Activated T-helper 2 cell treated with anti-CD3 and anti-CD28 coated beads, Interferon-gamma antibody, Interleukin-2, Interleukin-4, amounts not matched to agents 10 μg/mL and 5 μg/mL and 100 μg/mL, durations not matched to agents 14 hours and 24 hours and 36 hours (primary cell): ENCODE measurements at regions not wholly inside any gene's neighbourhood (a gene's known extent, or its start where the extent isn't known, plus 50 kb on each side); places are given as distances from the start of the nearest gene placed in this dataset.
"Not testable (repeated sequence)": the region's sequence is repeated elsewhere in the genome, so short reads cannot be mapped to it uniquely, and the experiment has no call there.

Experiments
- DNase-seq: peaks from one replicate; pipeline ENCODE4 v3.0.0; 2021; ENCODE audit warnings: low spot score
- H3K27ac Mint-ChIP-seq: one replicate; pipeline ENCODE4 v1.8.0; 2021; ENCODE audit warnings: mixed read lengths
- H3K27me3 Mint-ChIP-seq: one replicate; pipeline ENCODE4 v1.8.0; 2021; ENCODE audit warnings: low read depth, mixed read lengths
- H3K36me3 Mint-ChIP-seq: one replicate; pipeline ENCODE4 v1.8.0; 2021; ENCODE audit warnings: low read depth, mixed read lengths
- H3K4me1 Mint-ChIP-seq: one replicate; pipeline ENCODE4 v1.8.0; 2021; ENCODE audit warnings: low read depth, mixed read lengths
- H3K4me3 Mint-ChIP-seq: one replicate; pipeline ENCODE4 v1.8.0; 2021; ENCODE audit warnings: low read depth, mild to moderate bottlenecking, moderate library complexity, mixed read lengths
- H3K9me3 Mint-ChIP-seq: one replicate; pipeline ENCODE4 v1.8.0; 2021; ENCODE audit warnings: mixed read lengths
- intact Hi-C: fragments of 100-400 bp; cut with micrococcal nuclease; formaldehyde crosslinking; loops from one replicate; pipeline ENCODE4 v1.15.1; 2023

GRCh38 chr4:66115231-66115630 lies 444.9 kb upstream of the EPHA5 start:
- H3K36me3 Mint-ChIP-seq, intact Hi-C loops, H3K27ac Mint-ChIP-seq, H3K27me3 Mint-ChIP-seq, DNase-seq, H3K4me3 Mint-ChIP-seq, H3K4me1 Mint-ChIP-seq: not testable (repeated sequence)
- peaks cover 37% of the 10 kb centered on the region for H3K9me3 Mint-ChIP-seq

GRCh38 chr4:66108898-66109297 lies 438.6 kb upstream of the EPHA5 start:
- Mint-ChIP-seq H3K27ac (no peak overlapping the region), H3K4me1 (no peaks in the 10 kb centered on the region), H3K27me3 (no peaks in the 10 kb centered on the region), H3K4me3 (no peak overlapping the region), H3K36me3 (no peaks in the 10 kb centered on the region), H3K9me3 (peaks cover 35% of the 10 kb centered on the region)
- intact Hi-C loops, result no loop called here
- no peak for DNase-seq

- Mint-ChIP-seq H3K36me3 (no peaks in the 10 kb centered on the region), H3K27me3 (no peaks in the 10 kb centered on the region), H3K4me1 (no peaks in the 10 kb centered on the region), H3K9me3 (peaks cover 29% of the 10 kb centered on the region), H3K27ac (no peak overlapping the region), H3K4me3 (no peak overlapping the region)
- no peak for DNase-seq
- intact Hi-C loops, result no loop called here
These were observed 426.9 kb upstream of the EPHA5 start for GRCh38 chr4:66097218-66097617.

- Mint-ChIP-seq H3K9me3 (peaks cover 28% of the 10 kb centered on the region), H3K27ac (no peak overlapping the region), H3K36me3 (no peaks in the 10 kb centered on the region), H3K27me3 (no peaks in the 10 kb centered on the region), H3K4me3 (no peak overlapping the region), H3K4me1 (no peaks in the 10 kb centered on the region)
- no peak for DNase-seq
- intact Hi-C loops, result no loop called here
These were observed 424.8 kb upstream of the EPHA5 start for GRCh38 chr4:66095065-66095464.

- DNase-seq, result no peak
- no peak overlapping the region for H3K27ac Mint-ChIP-seq
- intact Hi-C loops, result no loop called here
- no peaks in the 10 kb centered on the region for H3K4me1 Mint-ChIP-seq
- H3K4me3 Mint-ChIP-seq, result no peak overlapping the region
- no peaks in the 10 kb centered on the region for H3K27me3 Mint-ChIP-seq
- H3K36me3 Mint-ChIP-seq, result no peaks in the 10 kb centered on the region
- peaks cover 28% of the 10 kb centered on the region for H3K9me3 Mint-ChIP-seq
These were observed 423.8 kb upstream of the EPHA5 start for GRCh38 chr4:66094070-66094469.

- peaks cover 23% of the 10 kb centered on the region for H3K9me3 Mint-ChIP-seq
- no peak for DNase-seq
- H3K4me3 Mint-ChIP-seq, result no peak overlapping the region
- H3K36me3 Mint-ChIP-seq, result no peaks in the 10 kb centered on the region
- no peaks in the 10 kb centered on the region for H3K4me1 Mint-ChIP-seq
- H3K27ac Mint-ChIP-seq, result no peak overlapping the region
- H3K27me3 Mint-ChIP-seq, result no peaks in the 10 kb centered on the region
- intact Hi-C loops, result no loop called here
These were observed 421.5 kb upstream of the EPHA5 start for GRCh38 chr4:66091786-66092185.

- Mint-ChIP-seq H3K27me3 (no peaks in the 10 kb centered on the region), H3K4me3 (no peak overlapping the region), H3K36me3 (no peaks in the 10 kb centered on the region), H3K9me3 (peaks cover 45% of the 10 kb centered on the region), H3K4me1 (no peaks in the 10 kb centered on the region), H3K27ac (no peak overlapping the region)
- intact Hi-C loops, result no loop called here
- no peak for DNase-seq
These were observed 403.7 kb upstream of the EPHA5 start for GRCh38 chr4:66073961-66074360.

- Mint-ChIP-seq H3K4me1 (no peaks in the 10 kb centered on the region), H3K4me3 (no peak overlapping the region), H3K27me3 (no peaks in the 10 kb centered on the region), H3K27ac (no peak overlapping the region), H3K9me3 (peaks cover 41% of the 10 kb centered on the region), H3K36me3 (no peaks in the 10 kb centered on the region)
- DNase-seq, result no peak
- intact Hi-C loops, result no loop called here
These were observed 401.6 kb upstream of the EPHA5 start for GRCh38 chr4:66071911-66072310.

- H3K4me1 Mint-ChIP-seq, result no peaks in the 10 kb centered on the region
- intact Hi-C loops, result no loop called here
- H3K36me3 Mint-ChIP-seq, result no peaks in the 10 kb centered on the region
- no peak overlapping the region for H3K4me3 Mint-ChIP-seq
- no peak for DNase-seq
- H3K9me3 Mint-ChIP-seq, result peaks cover 15% of the 10 kb centered on the region
- H3K27me3 Mint-ChIP-seq, result no peaks in the 10 kb centered on the region
- H3K27ac Mint-ChIP-seq, result no peak overlapping the region
These were observed 392.6 kb upstream of the EPHA5 start for GRCh38 chr4:66062921-66063320.

- H3K4me1 Mint-ChIP-seq, result no peaks in the 10 kb centered on the region
- H3K36me3 Mint-ChIP-seq, result no peaks in the 10 kb centered on the region
- no peak for DNase-seq
- H3K9me3 Mint-ChIP-seq, result peaks cover 20% of the 10 kb centered on the region
- H3K4me3 Mint-ChIP-seq, result no peak overlapping the region
- intact Hi-C loops, result no loop called here
- no peak overlapping the region for H3K27ac Mint-ChIP-seq
- no peaks in the 10 kb centered on the region for H3K27me3 Mint-ChIP-seq
These were observed 391.8 kb upstream of the EPHA5 start for GRCh38 chr4:66062044-66062443.

GRCh38 chr4:66059556-66059955 lies 389.3 kb upstream of the EPHA5 start:
- intact Hi-C loops, result no loop called here
- peaks cover 26% of the 10 kb centered on the region for H3K9me3 Mint-ChIP-seq
- H3K4me3 Mint-ChIP-seq, result no peak overlapping the region
- H3K27ac Mint-ChIP-seq, result no peak overlapping the region
- H3K36me3 Mint-ChIP-seq, result no peaks in the 10 kb centered on the region
- DNase-seq, result no peak
- no peaks in the 10 kb centered on the region for H3K27me3 Mint-ChIP-seq
- H3K4me1 Mint-ChIP-seq, result no peaks in the 10 kb centered on the region

- H3K27me3 Mint-ChIP-seq, result no peaks in the 10 kb centered on the region
- peaks cover 26% of the 10 kb centered on the region for H3K9me3 Mint-ChIP-seq
- intact Hi-C loops, result no loop called here
- no peak overlapping the region for H3K4me3 Mint-ChIP-seq
- H3K36me3 Mint-ChIP-seq, result no peaks in the 10 kb centered on the region
- no peak overlapping the region for H3K27ac Mint-ChIP-seq
- DNase-seq, result no peak
- no peaks in the 10 kb centered on the region for H3K4me1 Mint-ChIP-seq
These were observed 388.8 kb upstream of the EPHA5 start for GRCh38 chr4:66059136-66059535.

- no peak for DNase-seq
- Mint-ChIP-seq H3K36me3 (no peaks in the 10 kb centered on the region), H3K27me3 (no peaks in the 10 kb centered on the region), H3K9me3 (peaks cover 31% of the 10 kb centered on the region), H3K4me3 (no peak overlapping the region), H3K4me1 (no peaks in the 10 kb centered on the region), H3K27ac (no peak overlapping the region)
- intact Hi-C loops, result no loop called here
These were observed 385.7 kb upstream of the EPHA5 start for GRCh38 chr4:66055999-66056398.

GRCh38 chr4:66052426-66052825 lies 382.1 kb upstream of the EPHA5 start:
- H3K27me3 Mint-ChIP-seq, result no peaks in the 10 kb centered on the region
- no peaks in the 10 kb centered on the region for H3K4me1 Mint-ChIP-seq
- H3K4me3 Mint-ChIP-seq, result no peak overlapping the region
- intact Hi-C loops, result no loop called here
- H3K9me3 Mint-ChIP-seq, result peaks cover 29% of the 10 kb centered on the region
- H3K36me3 Mint-ChIP-seq, result no peaks in the 10 kb centered on the region
- DNase-seq, result no peak
- no peak overlapping the region for H3K27ac Mint-ChIP-seq
